HepG2 (cell line): ENCODE measurements at regions not wholly inside any gene's neighbourhood (a gene's known extent, or its start where the extent isn't known, plus 50 kb on each side); places are given as distances from the start of the nearest gene placed in this dataset.

Source experiments
- ATAC-seq: fragments of 200-7000 bp; cut with Tn5 transposase; 3 replicates; pipeline ENCODE4 v1.9.1; 2020; ENCODE audit warnings: mild to moderate bottlenecking, moderate library complexity
- BruUV-seq: library from RNA; stranded (reverse); fragments of 400-500 nt; replicated peaks from 2 replicates; lab custom pipeline; 2021; lab: Mats Ljungman, UMichigan
- CTCF ChIA-PET: fragments of 300-600 bp; formaldehyde crosslinking; extraction: SDS; loops from one replicate; lab custom pipeline; 2021; ENCODE audit warnings: low total read pairs, inconsistent platforms, low intra/inter-chr PET ratio; lab: Yijun Ruan, JAX
- POLR2A ChIA-PET: fragments of 350-600 bp; sonication (Branson Sonifier 250); formaldehyde crosslinking; loops from one replicate; lab custom pipeline; 2020; ENCODE audit warnings: antibody characterized with exemption, inconsistent platforms; lab: Yijun Ruan, JAX
- DNase-seq: peaks from one replicate; pipeline ENCODE4 v3.0.0-alpha.2; 2015; ENCODE audit warnings: low spot score
- FAIRE-seq: peaks from 3 replicates; lab custom pipeline; 2011; peaks lifted over from hg19 to GRCh38; lab: Jason Lieb, UNC
- H2AFZ ChIP-seq: one replicate; pipeline ENCODE4 v1.6.1; 2011; ENCODE audit warnings: low read length, inconsistent platforms
- H3K27ac ChIP-seq: fragments of 300-600 bp; 3 replicates; pipeline ENCODE4 v1.8.0; 2011; ENCODE audit warnings: mixed run types, mild to moderate bottlenecking, mixed read lengths, low read length, inconsistent platforms; ENCODE audit not compliant: insufficient read depth; ENCODE audit errors: extremely low read length
- H3K27me3 ChIP-seq, 2 experiments: fragments of 200-600 bp in 1 of 2; 2 replicates in 1 of 2; 3 replicates in 1 of 2; pipeline versions ENCODE4 v1.6.0 to v1.8.0; 2011; ENCODE audit warnings: low read length in 2 of 2, mild to moderate bottlenecking in 2 of 2, moderate library complexity in 2 of 2, inconsistent platforms in 1 of 2; ENCODE audit not compliant: insufficient read depth in 2 of 2, control insufficient read depth in 1 of 2
- H3K36me3 ChIP-seq, 2 experiments: fragments of 200-600 bp in 1 of 2; replicated peaks in 1 of 2; 2 replicates in 1 of 2; 3 replicates in 1 of 2; pipeline versions ENCODE4 v1.5.1 to v1.8.0; 2011; ENCODE audit warnings: low read length in 2 of 2, inconsistent platforms in 1 of 2; ENCODE audit not compliant: insufficient read depth in 2 of 2, control insufficient read depth in 1 of 2
- H3K4me1 ChIP-seq: 2 replicates; pipeline ENCODE4 v1.5.1; 2012; ENCODE audit warnings: low read length, inconsistent platforms; ENCODE audit not compliant: insufficient read depth
- H3K4me2 ChIP-seq: 2 replicates; pipeline ENCODE4 v1.6.0; 2011; ENCODE audit warnings: low read depth, low read length, inconsistent platforms
- H3K4me3 ChIP-seq, 3 experiments: fragments of 200-600 bp in 1 of 3; sonication (generic), shearing (Covaris generic) in 1 of 3; replicated peaks in 1 of 3; 2 replicates each; pipeline ENCODE4 v1.5.1; 2011 to 2016; ENCODE audit warnings: low read length in 3 of 3, inconsistent platforms in 2 of 3, low read depth in 2 of 3, mild to moderate bottlenecking in 2 of 3, control low read depth in 1 of 3, mixed read lengths in 1 of 3; ENCODE audit not compliant: insufficient read depth in 1 of 3
- H3K79me2 ChIP-seq: one replicate; pipeline ENCODE4 v1.6.1; 2011; ENCODE audit warnings: low read length, inconsistent platforms; ENCODE audit not compliant: insufficient read depth
- H3K9ac ChIP-seq: 2 replicates; pipeline ENCODE4 v1.6.0; 2011; ENCODE audit warnings: mild to moderate bottlenecking, low read depth, low read length, inconsistent platforms; ENCODE audit not compliant: insufficient read depth
- H3K9me3 ChIP-seq: 2 replicates; pipeline ENCODE4 v1.5.1; 2012; ENCODE audit warnings: mild to moderate bottlenecking, low read length
- H4K20me1 ChIP-seq: 2 replicates; pipeline ENCODE4 v1.6.0; 2011; ENCODE audit warnings: inconsistent platforms, mild to moderate bottlenecking, low read length, moderate library complexity; ENCODE audit not compliant: insufficient read depth
- BCL6 ChIP-seq: IDR thresholded peaks from 2 replicates; pipeline ENCODE4 v1.6.1; 2016; ENCODE audit warnings: missing genetic modification reagents, missing compliant biosample characterization
- CCDC6 ChIP-seq: sonication (generic); formaldehyde crosslinking; IDR thresholded peaks from 2 replicates; pipeline ENCODE4 v1.8.1; 2022; ENCODE audit warnings: mild to moderate bottlenecking, missing genetic modification reagents, moderate library complexity
- CTCF ChIP-seq: sonication (generic); formaldehyde crosslinking; IDR thresholded peaks from 2 replicates; pipeline ENCODE4 v1.5.0; 2020; ENCODE audit warnings: mild to moderate bottlenecking, missing genetic modification reagents, moderate library complexity
- FIP1L1 ChIP-seq: fragments of 200-400 bp; formaldehyde crosslinking; IDR thresholded peaks from 2 replicates; pipeline ENCODE4 v1.6.1; 2018; ENCODE audit warnings: low read depth, mild to moderate bottlenecking, low read length, moderate library complexity, borderline replicate concordance; ENCODE audit not compliant: insufficient read depth
- NFE2 ChIP-seq: sonication (generic); formaldehyde crosslinking; IDR thresholded peaks from 2 replicates; pipeline ENCODE4 v1.4.0; 2020; ENCODE audit warnings: missing genetic modification reagents
- USF2 ChIP-seq, 2 experiments: sonication (generic) in 1 of 2; formaldehyde crosslinking in 1 of 2; IDR thresholded peaks; 2 replicates each; pipeline versions ENCODE4 v1.5.1 to v1.6.1; 2011 to 2020; ENCODE audit warnings: borderline replicate concordance in 1 of 2, low read depth in 1 of 2, low read length in 1 of 2, mild to moderate bottlenecking in 1 of 2, missing genetic modification reagents in 1 of 2, moderate library complexity in 1 of 2
- ZBTB10 ChIP-seq: sonication (generic); formaldehyde crosslinking; IDR thresholded peaks from 2 replicates; pipeline ENCODE4 v1.4.0; 2020; ENCODE audit warnings: missing genetic modification reagents, borderline replicate concordance
- ZNF557 ChIP-seq: sonication (generic); formaldehyde crosslinking; IDR thresholded peaks from 2 replicates; pipeline ENCODE4 v1.4.0; 2020; ENCODE audit warnings: missing genetic modification reagents
- WGBS: methylation state at CpG from one replicate; pipeline ENCODE4 v1.1.6; 2017; ENCODE audit warnings: low lambda C conversion rate; 5-methylcytosine and 5-hydroxymethylcytosine counted together
- in situ Hi-C: cut with HindIII; loops from 2 replicates; pipeline ENCODE4 v1.10.0; 2017; ENCODE audit warnings: low pct_unique_long_range_greater_than_20kb; ENCODE audit not compliant: extremely low pct_ligation_motif_present
- intact Hi-C: fragments of 100-400 bp; cut with micrococcal nuclease; formaldehyde crosslinking; loops from one replicate; pipeline ENCODE4 v1.10.0; 2022; ENCODE audit not compliant: unreplicated experiment

GRCh38 chr6:63063631-63064271, 147.5 kb upstream of the FKBP1C start:
- Histone ChIP-seq H3K9me3 (peaks cover 5% of the 10 kb centered on the region; the same call in 1 of the 2 replicates), H3K9ac (no peak overlapping the region), H2AFZ (no peak overlapping the region), H3K4me2 (no peak overlapping the region), H3K79me2 (no peaks in the 10 kb centered on the region), H3K4me1 (no peaks in the 10 kb centered on the region), H3K27me3 (no peaks in the 10 kb centered on the region), H3K4me3 (no peak overlapping the region), H3K36me3 (no peaks in the 10 kb centered on the region), H4K20me1 (no peaks in the 10 kb centered on the region), H3K27ac (no peak overlapping the region)
- BruUV-seq = no TSS peak
- FAIRE-seq (no peak), ATAC-seq (no peak), DNase-seq (no peak)
- in situ Hi-C loops = loop anchor here (10.0 to 25.0 kb wide), 2 partner anchors 211 to 749 kb away; no protein-coding TSS in a partner anchor
- intact Hi-C loops = no loop called here
- POLR2A ChIA-PET = no interaction called here
- WGBS = 3% methylated on average over 3 of the region's 3 CpGs
- CTCF ChIA-PET = no interaction called here
- no peak for TF ChIP-seq CCDC6 (CRISPR knock-in tag)
- no peak for TF ChIP-seq FIP1L1
- no peak for TF ChIP-seq NFE2 (CRISPR knock-in tag)
- TF ChIP-seq ZNF557 (CRISPR knock-in tag) = no peak
- no peak for TF ChIP-seq BCL6 (CRISPR knock-in tag)
- TF ChIP-seq USF2 (IDR thresholded peaks at IDR 0.05; ENCODE audit: low read depth, low read length) = no peak
- no peak for TF ChIP-seq USF2 (CRISPR knock-in tag; IDR thresholded peaks at IDR 0.05; ENCODE audit: borderline replicate concordance)
- no peak for TF ChIP-seq CTCF
- TF ChIP-seq ZBTB10 (CRISPR knock-in tag) = no peak
